IMR-90 (cell line): ENCODE measurements at regions not wholly inside any gene's neighbourhood (a gene's known extent, or its start where the extent isn't known, plus 50 kb on each side); places are given as distances from the start of the nearest gene placed in this dataset.

Experiments
- ATAC-seq: fragments of 200-7000 bp; cut with Tn5 transposase; 2 replicates; pipeline ENCODE4 v1.9.1; 2020; ENCODE audit warnings: low read depth, mild to moderate bottlenecking, moderate library complexity
- BruUV-seq: library from RNA; stranded (reverse); fragments of 400-500 nt; replicated peaks from 2 replicates; lab custom pipeline; 2021; lab: Mats Ljungman, UMichigan
- CTCF ChIA-PET: fragments of 300-600 bp; formaldehyde crosslinking; extraction: SDS; loops from one replicate; lab custom pipeline; 2021; ENCODE audit warnings: antibody characterized with exemption; lab: Yijun Ruan, JAX
- POLR2A ChIA-PET: fragments of 300-600 bp; sonication (Branson Sonifier 250); formaldehyde crosslinking; loops from one replicate; lab custom pipeline; 2022; ENCODE audit warnings: antibody characterized with exemption; ENCODE audit not compliant: unreplicated experiment; lab: Charles Lee
- DNase-seq: peaks from one replicate; pipeline ENCODE4 v3.0.0; 2013
- H2AFZ ChIP-seq: replicated peaks from 2 replicates; pipeline ENCODE3; 2013; ENCODE audit warnings: low read length, mild to moderate bottlenecking; ENCODE audit not compliant: poor library complexity
- H2AK5ac ChIP-seq: 2 replicates; pipeline ENCODE4 v1.6.1; 2013; ENCODE audit warnings: low read depth, low read length, inconsistent platforms
- H2AK9ac ChIP-seq: replicated peaks from 2 replicates; pipeline ENCODE3; 2013; ENCODE audit warnings: mild to moderate bottlenecking, low read depth, low read length, moderate library complexity; ENCODE audit not compliant: poor library complexity
- H2BK120ac ChIP-seq: 2 replicates; pipeline ENCODE4 v1.6.1; 2013; ENCODE audit warnings: low read depth, low read length, inconsistent platforms
- H2BK15ac ChIP-seq: 3 replicates; pipeline ENCODE4 v1.6.1; 2013; ENCODE audit warnings: low read depth, low read length, inconsistent platforms
- H2BK20ac ChIP-seq: 2 replicates; pipeline ENCODE4 v1.6.1; 2013; ENCODE audit warnings: low read depth, mild to moderate bottlenecking, inconsistent platforms, low read length, moderate library complexity
- H2BK5ac ChIP-seq: 2 replicates; pipeline ENCODE4 v1.6.1; 2013; ENCODE audit warnings: mild to moderate bottlenecking, low read depth, low read length, inconsistent platforms; ENCODE audit not compliant: poor library complexity, severe bottlenecking
- H3K14ac ChIP-seq: replicated peaks from 2 replicates; pipeline ENCODE4 v1.6.1; 2013; ENCODE audit warnings: low read depth, low read length, inconsistent platforms
- H3K18ac ChIP-seq: 2 replicates; pipeline ENCODE4 v1.6.1; 2013; ENCODE audit warnings: low read depth, low read length, control low read depth
- H3K23ac ChIP-seq: 2 replicates; pipeline ENCODE4 v1.6.1; 2013; ENCODE audit warnings: low read depth, low read length, inconsistent platforms
- H3K27ac ChIP-seq: 2 replicates; pipeline ENCODE4 v1.5.1; 2013; ENCODE audit warnings: mild to moderate bottlenecking, control low read depth, low read length; ENCODE audit not compliant: insufficient read depth
- H3K27me3 ChIP-seq: 2 replicates; pipeline ENCODE4 v1.6.1; 2013; ENCODE audit warnings: low read length; ENCODE audit not compliant: control insufficient read depth, insufficient read depth
- H3K36me3 ChIP-seq: 2 replicates; pipeline ENCODE4 v1.6.1; 2013; ENCODE audit warnings: low read length, mixed read lengths; ENCODE audit not compliant: control insufficient read depth, insufficient read depth
- H3K4ac ChIP-seq: 2 replicates; pipeline ENCODE4 v1.6.1; 2013; ENCODE audit warnings: low read depth, low read length, inconsistent platforms
- H3K4me1 ChIP-seq: 2 replicates; pipeline ENCODE4 v1.6.1; 2013; ENCODE audit warnings: low read length, mixed read lengths; ENCODE audit not compliant: control insufficient read depth, insufficient read depth
- H3K4me2 ChIP-seq: 2 replicates; pipeline ENCODE4 v1.6.1; 2013; ENCODE audit warnings: low read depth, mild to moderate bottlenecking, control low read depth, low read length, moderate library complexity
- H3K4me3 ChIP-seq: 2 replicates; pipeline ENCODE4 v1.5.1; 2013; ENCODE audit warnings: low read depth, mild to moderate bottlenecking, control low read depth, low read length, moderate library complexity; ENCODE audit not compliant: insufficient read depth
- H3K56ac ChIP-seq: 2 replicates; pipeline ENCODE4 v1.6.1; 2013; ENCODE audit warnings: low read length, inconsistent platforms; ENCODE audit not compliant: insufficient read depth; ENCODE audit errors: extremely low read depth
- H3K79me1 ChIP-seq, 2 experiments: 2 replicates each; pipeline ENCODE4 v1.6.1; 2013; ENCODE audit warnings: low read length in 2 of 2, inconsistent platforms in 1 of 2, low read depth in 1 of 2
- H3K9ac ChIP-seq: 2 replicates; pipeline ENCODE4 v1.6.1; 2013; ENCODE audit warnings: low read depth, low read length, control low read depth
- H3K9me1 ChIP-seq: 2 replicates; pipeline ENCODE4 v1.6.1; 2013; ENCODE audit warnings: low read length, inconsistent platforms; ENCODE audit not compliant: insufficient read depth
- H3K9me3 ChIP-seq: 2 replicates; pipeline ENCODE4 v1.6.1; 2013; ENCODE audit warnings: low read length; ENCODE audit not compliant: control insufficient read depth, insufficient read depth
- H4K20me1 ChIP-seq: 2 replicates; pipeline ENCODE4 v1.6.1; 2013; ENCODE audit warnings: low read length, inconsistent platforms; ENCODE audit not compliant: insufficient read depth
- H4K5ac ChIP-seq: 2 replicates; pipeline ENCODE4 v1.6.1; 2013; ENCODE audit warnings: mild to moderate bottlenecking, low read depth, low read length, control low read depth
- H4K8ac ChIP-seq, 2 experiments: 2 replicates each; pipeline ENCODE4 v1.6.1; 2013; ENCODE audit warnings: low read depth in 2 of 2, low read length in 2 of 2, control low read depth in 1 of 2, inconsistent platforms in 1 of 2
- H4K91ac ChIP-seq: 2 replicates; pipeline ENCODE4 v1.6.1; 2013; ENCODE audit warnings: low read depth, low read length, inconsistent platforms; ENCODE audit not compliant: insufficient read depth
- POLR2A ChIP-seq: IDR thresholded peaks from 2 replicates; pipeline ENCODE4 v1.6.1; 2012; ENCODE audit warnings: mild to moderate bottlenecking, low read depth, low read length
- WGBS, 2 experiments: methylation state at CpG; one replicate each; pipeline versions ENCODE4 v1.1.5 to v1.1.7; 2013; ENCODE audit warnings: missing lambda C conversion rate in 2 of 2; ENCODE audit not compliant: insufficient read length in 1 of 2; ENCODE audit errors: extremely low coverage in 2 of 2; 5-methylcytosine and 5-hydroxymethylcytosine counted together
- dilution Hi-C: fragments of 300-500 bp; cut with HindIII; formaldehyde crosslinking; loops from one replicate; pipeline ENCODE4 v1.14.3; 2018; ENCODE audit warnings: low sequenced_read_pairs; ENCODE audit not compliant: unreplicated experiment
- in situ Hi-C: fragments of 300-500 bp; cut with MboI; formaldehyde crosslinking; loops from 3 replicates; pipeline ENCODE4 v1.14.3; 2019; ENCODE audit warnings: low sequenced_read_pairs, inconsistent platforms, mixed read lengths
- intact Hi-C: fragments of 100-400 bp; cut with micrococcal nuclease; formaldehyde crosslinking; loops from 2 replicates; pipeline ENCODE4 v1.10.0; 2022
- TF ChIP-seq, protein P1 (sequence below): conservative IDR thresholded peaks from 2 replicates; pipeline ENCODE4 v1.5.1; 2012; ENCODE audit warnings: mild to moderate bottlenecking, low read depth, low read length, improper control_type of control experiment

DNA sequence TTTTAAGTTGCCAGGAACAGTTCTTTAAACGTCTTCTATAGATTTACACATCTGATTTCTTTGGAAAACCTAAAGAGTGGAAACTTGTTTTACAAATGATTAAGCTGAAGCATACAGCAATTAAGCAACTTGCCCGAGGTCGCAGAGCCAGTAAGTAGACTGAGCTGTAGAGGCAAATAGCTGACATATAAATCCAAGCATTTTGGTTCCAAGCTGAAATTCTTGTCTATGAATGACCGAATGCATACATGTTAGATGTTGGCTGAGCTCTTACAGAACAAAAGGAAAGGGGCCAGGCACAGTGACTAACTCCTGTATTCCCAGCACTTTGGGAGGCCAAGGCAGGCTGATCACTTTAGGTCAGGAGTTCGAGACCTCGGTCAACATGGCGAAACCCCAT, 101.8 kb upstream of the SGK1 start:
- no peaks in the 10 kb centered on the region for H4K20me1 ChIP-seq
- H4K91ac ChIP-seq, result peak overlapping the region; percentile 98
- no peak overlapping the region for H2AFZ ChIP-seq
- 0 out of 4 replicates have a peak, but pooled peaks cover 0 to 6% of the 10 kb centered on the region in 2 experiments for H3K79me1 ChIP-seq
- WGBS, 2 experiments, result 80% methylated on average over 1 of the region's 7 CpGs; no CpG with 5 or more reads in 1 of the 2 experiments
- no peak overlapping the region for H3K9ac ChIP-seq
- in situ Hi-C loops, result loop anchor here (10.0 kb wide), 1 partner anchor 245 kb away; no protein-coding TSS in a partner anchor
- peaks cover 19% of the 10 kb centered on the region for H3K4me1 ChIP-seq
- BruUV-seq, result no TSS peak
- TF ChIP-seq, protein P1, sequence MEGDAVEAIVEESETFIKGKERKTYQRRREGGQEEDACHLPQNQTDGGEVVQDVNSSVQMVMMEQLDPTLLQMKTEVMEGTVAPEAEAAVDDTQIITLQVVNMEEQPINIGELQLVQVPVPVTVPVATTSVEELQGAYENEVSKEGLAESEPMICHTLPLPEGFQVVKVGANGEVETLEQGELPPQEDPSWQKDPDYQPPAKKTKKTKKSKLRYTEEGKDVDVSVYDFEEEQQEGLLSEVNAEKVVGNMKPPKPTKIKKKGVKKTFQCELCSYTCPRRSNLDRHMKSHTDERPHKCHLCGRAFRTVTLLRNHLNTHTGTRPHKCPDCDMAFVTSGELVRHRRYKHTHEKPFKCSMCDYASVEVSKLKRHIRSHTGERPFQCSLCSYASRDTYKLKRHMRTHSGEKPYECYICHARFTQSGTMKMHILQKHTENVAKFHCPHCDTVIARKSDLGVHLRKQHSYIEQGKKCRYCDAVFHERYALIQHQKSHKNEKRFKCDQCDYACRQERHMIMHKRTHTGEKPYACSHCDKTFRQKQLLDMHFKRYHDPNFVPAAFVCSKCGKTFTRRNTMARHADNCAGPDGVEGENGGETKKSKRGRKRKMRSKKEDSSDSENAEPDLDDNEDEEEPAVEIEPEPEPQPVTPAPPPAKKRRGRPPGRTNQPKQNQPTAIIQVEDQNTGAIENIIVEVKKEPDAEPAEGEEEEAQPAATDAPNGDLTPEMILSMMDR, result no peak
- TF ChIP-seq POLR2A, result 0 out of 2 replicates have a peak, but pooled peaks have one; percentile 25
- intact Hi-C loops, result loop anchor here (2.0 to 5.0 kb wide), 4 partner anchors 123 to 403 kb away; no protein-coding TSS in a partner anchor
- dilution Hi-C loops, result no loop called here
- DNase-seq (peak; percentile 29), ATAC-seq (no peak)
- ChIA-PET POLR2A (no interaction called here), CTCF (no interaction called here)
- H3K9me3 ChIP-seq, result no peaks in the 10 kb centered on the region
- peak overlapping the region; percentile 99 for H2BK120ac ChIP-seq
- H3K27me3 ChIP-seq, result no peaks in the 10 kb centered on the region
- H3K4me3 ChIP-seq, result no peak overlapping the region
- peak overlapping the region; percentile 100 for H2BK5ac ChIP-seq
- peak overlapping the region; percentile 91 for H2BK15ac ChIP-seq
- peak overlapping the region; percentile 98 for H3K4ac ChIP-seq
- H3K4me2 ChIP-seq, result no peak overlapping the region
- peak overlapping the region; percentile 18 to 91 for H4K8ac ChIP-seq
- peak overlapping the region; percentile 93 for H2AK5ac ChIP-seq
- H3K36me3 ChIP-seq, result no peaks in the 10 kb centered on the region
- H3K56ac ChIP-seq, result peak overlapping the region; percentile 42
- H3K18ac ChIP-seq, result peak overlapping the region; percentile 99
- peak overlapping the region; percentile 4 for H2AK9ac ChIP-seq
- peaks cover 15% of the 10 kb centered on the region for H3K9me1 ChIP-seq
- H3K23ac ChIP-seq, result peak overlapping the region; percentile 96
- peak overlapping the region; percentile 94 for H4K5ac ChIP-seq
- H2BK20ac ChIP-seq, result peak overlapping the region; percentile 99
- peak overlapping the region; percentile 96 for H3K14ac ChIP-seq
- H3K27ac ChIP-seq, result peak overlapping the region; percentile 84
